Fibroblast of gingiva (primary cell): ENCODE measurements at regions not wholly inside any gene's neighbourhood (a gene's known extent, or its start where the extent isn't known, plus 50 kb on each side); places are given as distances from the start of the nearest gene placed in this dataset.
"Not testable (repeated sequence)": the region's sequence is repeated elsewhere in the genome, so short reads cannot be mapped to it uniquely, and the experiment has no call there.

ENCODE experiments used
- DNase-seq: peaks from one replicate; pipeline ENCODE4 v3.0.0-alpha.2; 2011; ENCODE audit warnings: low read depth

GRCh38 chr4:128566693-128567092, 242.8 kb upstream of the JADE1 start:
- DNase-seq: peak; percentile 10

DNA sequence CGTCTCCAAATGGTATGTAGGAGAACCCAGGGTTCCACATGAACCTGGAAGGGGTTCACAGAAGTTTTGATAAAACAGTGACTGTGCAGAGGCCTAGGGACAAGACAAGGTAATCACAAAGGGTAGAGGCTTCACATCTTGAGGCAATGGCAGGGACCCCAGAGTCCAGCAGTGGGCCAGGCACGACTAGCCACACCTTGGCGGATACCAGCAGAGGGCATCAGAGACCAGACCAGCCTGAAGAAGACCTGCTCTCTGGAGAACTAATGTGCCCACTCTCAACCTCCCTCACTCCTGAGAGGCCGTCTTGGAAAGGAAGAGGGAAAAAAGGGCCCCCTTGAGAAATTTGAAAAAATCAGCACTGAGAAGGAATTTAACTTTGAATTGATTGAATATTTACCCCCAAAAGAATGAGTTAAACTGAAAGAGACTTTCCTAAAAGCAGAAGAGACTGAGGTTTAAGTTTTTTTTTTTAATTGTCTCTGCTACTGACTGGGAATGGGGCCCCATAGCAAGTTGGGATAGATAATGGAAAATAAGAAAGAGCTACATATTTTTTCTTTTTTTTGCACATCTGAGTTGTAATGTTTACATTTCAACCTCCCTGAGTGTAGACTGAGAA, 243.8 kb upstream of the JADE1 start:
- peak; percentile 15 for DNase-seq

- no peak for DNase-seq
These were observed 244.4 kb upstream of the JADE1 start for GRCh38 chr4:128565054-128565453.

DNA sequence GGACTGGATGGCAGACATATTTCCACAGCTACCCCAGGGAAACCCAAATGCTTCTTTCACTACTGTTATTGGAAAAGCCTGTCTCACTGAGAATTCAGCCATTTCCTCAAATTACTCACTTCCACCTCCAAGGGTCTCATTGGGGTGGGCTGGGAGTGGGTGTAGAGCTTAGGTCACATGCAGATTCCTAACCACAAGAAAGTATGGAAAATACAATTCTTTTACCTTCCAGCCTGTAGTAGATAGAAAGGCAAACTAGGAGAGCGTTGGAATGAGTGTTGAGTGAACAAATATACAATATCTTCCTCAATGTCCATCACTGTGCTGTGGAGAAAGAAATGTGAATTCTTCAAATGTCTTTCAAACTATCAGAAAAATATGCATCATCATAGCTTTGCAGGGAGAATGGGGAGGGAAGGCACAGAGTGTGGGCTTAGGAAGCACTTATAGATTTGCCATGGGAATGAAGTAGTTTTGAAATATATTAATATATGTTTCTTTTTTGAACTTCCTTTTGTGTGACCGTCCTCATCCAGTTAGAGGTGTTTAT, 245.3 kb upstream of the JADE1 start:
- DNase-seq: no peak

DNA sequence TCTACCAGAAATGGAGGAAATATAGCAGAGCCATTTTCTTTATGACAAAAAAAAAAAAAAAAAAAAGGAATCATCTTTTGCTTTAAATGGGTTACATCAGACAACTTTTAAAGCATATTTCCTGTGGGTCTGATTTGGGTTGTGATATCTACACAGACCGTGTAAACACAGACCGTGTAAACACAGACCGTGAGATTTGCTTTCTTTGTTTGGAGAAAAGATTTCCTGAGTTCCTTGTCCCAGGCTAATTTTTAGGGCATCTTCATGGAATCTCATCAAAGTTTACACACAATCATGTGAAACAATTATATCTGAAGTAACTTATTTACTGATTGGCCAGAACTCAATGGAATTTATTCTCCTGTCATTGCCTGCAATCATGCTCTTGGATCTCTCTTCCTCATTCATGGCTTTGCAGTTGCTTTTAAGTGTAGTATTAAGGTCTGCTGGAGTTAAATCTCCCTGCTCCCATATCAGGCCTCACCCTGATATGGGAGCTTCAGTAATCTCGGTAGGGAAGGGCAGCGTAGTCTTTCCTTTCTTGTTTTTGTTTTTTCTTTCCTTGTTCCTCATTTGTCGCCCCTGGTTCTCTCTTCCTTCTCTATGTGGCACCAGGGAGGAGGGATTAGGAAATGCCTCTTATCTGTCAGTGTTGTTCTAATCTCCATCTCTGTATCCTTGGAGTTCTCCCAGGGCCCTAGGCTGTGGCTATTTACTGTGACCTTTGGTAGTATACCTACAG, 248.6 kb upstream of the JADE1 start:
- DNase-seq: no peak

GRCh38 chr4:128558896-128559679, 250.4 kb upstream of the JADE1 start:
- DNase-seq: peak; percentile 89

- no peak for DNase-seq
These were observed 252.7 kb upstream of the JADE1 start for GRCh38 chr4:128556756-128557155.

DNA sequence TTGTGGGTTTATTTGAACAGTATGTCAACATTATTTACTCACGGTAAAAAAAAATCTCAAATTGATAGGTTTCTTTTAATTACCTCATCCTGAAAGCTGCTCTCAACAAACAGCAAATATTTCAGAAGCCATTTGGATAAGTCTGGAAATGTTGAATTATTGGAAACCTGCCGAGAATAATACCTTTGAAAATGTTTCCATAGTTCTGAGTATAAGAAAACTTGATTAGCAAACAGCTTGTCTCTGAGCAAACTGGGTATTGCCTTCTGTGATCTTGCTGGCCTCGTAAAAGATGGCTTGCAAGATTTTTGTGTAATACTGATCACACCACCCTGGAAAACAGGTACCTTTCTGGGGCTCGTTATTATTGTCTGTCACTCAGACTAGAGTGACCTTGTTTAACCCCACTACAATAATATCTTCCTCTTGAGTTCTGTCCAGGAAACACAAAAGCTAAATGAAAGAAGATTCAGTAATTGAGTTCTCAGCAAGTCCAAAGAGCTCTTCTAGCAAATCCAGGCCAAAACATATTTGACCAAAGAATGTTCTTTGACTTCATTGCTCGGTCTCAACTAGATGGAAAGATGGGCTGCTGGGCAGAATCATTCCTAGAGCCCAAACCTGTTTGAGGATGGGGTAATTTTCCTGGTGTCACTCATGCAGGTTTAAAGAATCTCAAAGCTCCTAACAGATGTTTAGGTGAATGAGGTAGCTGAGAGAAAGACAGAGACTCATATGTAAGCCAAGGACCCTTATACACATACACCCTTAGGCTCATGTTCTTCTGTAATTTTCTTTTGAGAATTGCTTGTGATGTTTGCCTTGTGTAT, 255.6 kb upstream of the JADE1 start:
- no peak for DNase-seq

GRCh38 chr4:128552586-128552907, 257.0 kb upstream of the JADE1 start:
- no peak for DNase-seq

DNA sequence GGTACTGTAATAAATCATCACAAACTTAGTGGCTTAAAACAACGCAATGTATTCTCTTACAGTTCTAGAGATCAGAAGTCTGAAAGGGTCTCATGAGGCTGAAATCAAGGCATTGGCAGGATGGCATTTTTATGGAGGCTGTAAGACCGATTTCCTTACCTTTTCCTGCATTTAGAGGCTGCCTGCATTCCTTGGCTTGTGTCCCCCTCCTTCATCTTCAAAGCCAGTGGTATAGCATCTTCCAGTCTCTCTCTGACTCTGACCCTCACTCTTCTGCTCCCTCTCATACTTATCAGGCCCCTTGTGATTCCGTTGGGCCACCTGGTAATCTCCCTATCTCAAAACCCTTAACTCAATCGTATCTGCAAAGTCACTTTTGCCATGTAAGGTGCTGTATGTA, 258.2 kb upstream of the JADE1 start:
- DNase-seq: no peak

DNA sequence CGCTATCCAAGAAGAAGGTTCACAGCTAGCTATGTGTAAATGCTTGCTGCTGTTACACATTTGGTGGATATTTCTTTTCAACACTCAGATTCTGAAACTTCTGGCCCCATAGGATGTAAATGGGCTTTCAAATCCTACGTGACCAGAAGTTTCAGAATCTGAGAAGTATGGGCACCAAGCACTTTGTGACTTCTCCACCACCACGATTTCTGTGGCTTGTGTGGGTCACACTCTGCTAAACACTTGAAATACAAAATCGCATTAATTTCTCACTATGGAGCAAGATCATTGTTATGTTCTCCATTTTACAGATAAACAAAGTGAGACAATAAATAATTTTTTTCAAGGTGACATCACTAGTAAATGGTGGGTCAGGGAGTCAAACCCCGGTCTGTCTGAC, 259.4 kb upstream of the JADE1 start:
- no peak for DNase-seq

DNA sequence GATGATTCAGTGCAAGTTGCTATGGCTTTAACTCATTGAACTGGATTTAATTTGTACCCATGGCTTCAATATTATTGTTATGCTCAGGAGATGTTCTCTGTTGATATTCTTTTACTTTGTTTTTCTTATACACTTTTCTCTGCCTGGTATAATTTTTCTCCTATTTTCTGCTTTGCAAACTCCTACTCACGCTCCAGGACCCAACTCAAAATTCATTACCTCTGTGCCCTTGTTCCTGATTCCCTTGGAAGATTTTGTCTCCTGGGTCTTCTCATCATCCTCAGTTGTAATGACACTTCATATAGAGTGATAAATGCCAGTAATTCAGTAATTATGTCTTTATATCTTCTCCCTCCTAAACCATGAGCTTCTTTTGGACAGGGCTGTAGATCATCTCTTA, 259.9 kb upstream of the JADE1 start:
- DNase-seq: no peak

DNA sequence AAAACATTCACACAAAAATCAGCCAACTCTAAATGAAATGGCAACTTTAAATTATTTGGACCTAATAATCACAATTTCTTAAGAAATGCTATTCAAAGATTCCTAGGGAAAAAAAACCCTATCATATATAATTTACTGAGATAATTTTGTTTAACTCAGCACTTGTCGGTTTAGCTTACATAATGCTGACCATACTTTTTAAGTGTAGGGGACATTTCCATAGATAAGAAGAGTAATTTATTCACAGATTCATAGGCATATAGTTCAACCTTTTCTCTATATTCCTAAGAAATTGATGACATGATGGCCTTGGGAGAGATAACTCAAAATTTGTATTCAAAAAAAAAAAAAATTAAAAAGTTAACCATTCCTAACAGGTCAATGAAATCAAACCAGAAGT, 260.8 kb upstream of the PGRMC2 start:
- DNase-seq: no peak

GRCh38 chr4:128544272-128544671, 256.7 kb upstream of the PGRMC2 start:
- no peak for DNase-seq

GRCh38 chr4:128543696-128544095, 256.1 kb upstream of the PGRMC2 start:
- DNase-seq: no peak

DNA sequence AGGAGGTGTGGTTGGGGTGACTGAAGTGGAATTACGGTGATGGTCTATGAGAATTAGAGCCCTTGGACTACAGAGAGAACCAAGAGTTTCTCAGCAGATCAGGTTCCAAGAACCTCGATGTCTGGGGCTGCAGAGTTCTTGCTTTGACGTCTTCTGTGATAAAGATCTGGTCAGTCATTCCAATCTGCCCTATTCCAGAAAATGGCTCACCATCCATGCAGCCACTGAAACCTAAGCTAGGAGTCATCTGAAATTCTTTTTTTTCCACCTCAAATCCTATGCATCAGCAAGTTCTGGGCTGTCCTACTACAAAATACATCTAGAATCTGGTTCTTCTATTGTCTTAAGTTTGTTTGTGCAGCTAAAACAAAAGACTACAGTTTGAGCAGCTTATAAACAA, 254.4 kb upstream of the PGRMC2 start:
- DNase-seq: no peak

DNA sequence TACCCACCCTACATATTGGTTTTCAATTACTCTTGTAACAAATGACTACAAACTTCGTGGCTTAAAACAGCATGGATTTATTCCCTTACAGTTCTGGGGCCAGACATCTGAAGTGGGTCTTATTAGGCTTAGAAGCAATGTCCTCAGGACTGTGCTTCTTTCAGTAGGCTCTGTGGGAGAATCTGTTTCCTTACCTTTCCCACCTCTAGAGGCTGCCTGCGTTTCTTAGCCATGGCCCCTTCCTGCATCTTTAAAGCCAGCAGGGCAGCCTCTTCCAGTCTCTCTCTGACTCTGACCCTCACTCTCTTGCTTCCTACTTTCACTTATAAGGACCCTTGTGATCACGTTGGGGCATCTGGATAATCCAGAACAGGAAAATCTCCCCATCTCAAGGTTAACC, 252.5 kb upstream of the PGRMC2 start:
- no peak for DNase-seq

- no peak for DNase-seq
These were observed 250.7 kb upstream of the PGRMC2 start for GRCh38 chr4:128538111-128538882.

DNA sequence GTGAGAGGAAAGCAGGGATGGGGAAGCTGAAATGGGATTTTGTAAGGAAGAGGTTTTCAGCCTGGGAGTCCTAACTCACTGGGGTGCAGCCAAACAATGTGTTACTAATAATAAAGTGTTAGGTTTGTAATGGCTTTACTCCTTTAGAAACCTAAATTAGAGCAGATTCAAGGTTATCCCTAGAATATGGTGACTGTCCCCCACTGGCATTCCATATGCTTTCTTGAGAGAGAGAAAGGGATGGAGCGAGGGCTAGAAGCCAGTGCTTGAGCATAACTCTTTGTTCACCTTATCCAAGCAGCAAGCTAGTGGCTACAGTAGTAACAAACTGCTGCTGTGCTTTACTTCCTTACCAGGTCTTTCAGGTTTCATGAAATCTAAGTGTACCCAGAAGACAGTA, 249.1 kb upstream of the PGRMC2 start:
- no peak for DNase-seq

GRCh38 chr4:128535510-128535909, 247.9 kb upstream of the PGRMC2 start:
- not testable (repeated sequence) for DNase-seq

DNA sequence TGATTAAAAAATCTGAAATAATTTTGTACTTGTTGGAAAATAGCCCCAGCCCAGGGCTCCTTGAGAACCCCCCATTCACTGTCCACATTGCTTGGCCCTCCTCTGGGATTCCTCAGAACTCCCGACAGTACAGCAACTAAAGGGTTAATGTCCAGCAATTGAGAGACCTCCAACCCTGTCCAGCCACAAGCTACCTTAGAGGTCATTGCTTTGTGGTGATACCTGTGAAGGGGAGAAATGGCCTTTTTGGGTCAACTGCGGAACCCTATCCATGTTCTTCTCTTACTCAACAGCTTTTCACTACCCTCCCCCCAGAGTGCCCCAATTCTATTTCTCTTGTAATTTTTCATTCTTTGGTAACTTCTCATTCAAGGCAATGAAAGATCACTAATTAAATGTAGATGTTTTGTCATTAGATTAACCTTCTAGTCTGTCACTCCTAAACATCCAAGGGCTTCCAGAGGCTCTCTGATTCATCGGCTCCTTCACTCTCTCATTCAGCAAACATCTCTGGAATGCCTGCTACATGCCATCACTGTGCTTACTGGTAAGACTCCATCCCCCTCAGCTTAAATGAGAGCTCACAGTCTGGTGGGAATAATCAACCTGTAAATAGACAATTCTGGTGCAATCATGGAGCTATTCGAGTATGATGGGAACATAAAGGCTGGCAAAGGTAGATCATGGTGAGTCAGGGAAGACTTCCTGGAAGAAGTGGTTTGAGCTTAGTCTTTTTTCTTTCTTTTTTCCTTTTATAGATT, 241.4 kb upstream of the PGRMC2 start:
- DNase-seq: peak; percentile 97
